Hepatocyte (in vitro differentiated cells): ENCODE measurements at regions not wholly inside any gene's neighbourhood (a gene's known extent, or its start where the extent isn't known, plus 50 kb on each side); places are given as distances from the start of the nearest gene placed in this dataset.

Experiments
- CTCF ChIP-seq: fragments of 200-600 bp; sonication (generic); IDR thresholded peaks from 2 replicates; pipeline ENCODE4 v1.5.1; 2016; ENCODE audit warnings: antibody characterized with exemption, mild to moderate bottlenecking; ENCODE audit not compliant: poor library complexity
- EZH2 ChIP-seq: fragments of 200-600 bp; sonication (generic); IDR thresholded peaks from 2 replicates; pipeline ENCODE4 v1.6.1; 2016; ENCODE audit warnings: antibody characterized with exemption, mild to moderate bottlenecking, borderline replicate concordance

GRCh38 chr1:89465201-89465600 is 59.4 kb upstream of the LRRC8B start:
- TF ChIP-seq CTCF, result no peak
- TF ChIP-seq EZH2, result no peak
